HEK293T (cell line): ENCODE measurements at regions not wholly inside any gene's neighbourhood (a gene's known extent, or its start where the extent isn't known, plus 50 kb on each side); places are given as distances from the start of the nearest gene placed in this dataset.

ENCODE experiments used
- CTCF ChIA-PET: fragments of 350-600 bp; formaldehyde crosslinking; extraction: SDS; loops from one replicate; lab custom pipeline; 2021; ENCODE audit warnings: antibody characterized with exemption, inconsistent platforms; lab: Yijun Ruan, JAX
- POLR2A ChIA-PET: fragments of 350-600 bp; formaldehyde crosslinking; extraction: SDS; loops from one replicate; lab custom pipeline; 2020; ENCODE audit warnings: antibody characterized with exemption, inconsistent platforms; lab: Yijun Ruan, JAX
- DNase-seq: peaks from one replicate; pipeline ENCODE4 v3.0.0; 2012; ENCODE audit warnings: mixed read lengths; ENCODE audit errors: extremely low spot score
- ARNT ChIP-seq: fragments of 450-650 bp; IDR thresholded peaks from 2 replicates; pipeline ENCODE4 v1.6.1; 2017; ENCODE audit warnings: mild to moderate bottlenecking
- BHLHE40 ChIP-seq: fragments of 450-650 bp; IDR thresholded peaks from 2 replicates; pipeline ENCODE4 v1.6.1; 2016; ENCODE audit warnings: mild to moderate bottlenecking, moderate library complexity, borderline replicate concordance
- CTBP1 ChIP-seq: fragments of 450-650 bp; IDR thresholded peaks from 2 replicates; pipeline ENCODE4 v1.6.1; 2016; ENCODE audit warnings: borderline replicate concordance
- ELF4 ChIP-seq: fragments of 450-650 bp; IDR thresholded peaks from 2 replicates; pipeline ENCODE4 v1.6.1; 2017; ENCODE audit warnings: antibody characterized with exemption
- FOXA1 ChIP-seq: fragments of 450-650 bp; IDR thresholded peaks from 2 replicates; pipeline ENCODE4 v1.6.1; 2016; ENCODE audit warnings: mild to moderate bottlenecking
- FOXK2 ChIP-seq: fragments of 450-650 bp; IDR thresholded peaks from 2 replicates; pipeline ENCODE4 v1.6.1; 2016; ENCODE audit warnings: mild to moderate bottlenecking
- FOXM1 ChIP-seq: fragments of 450-650 bp; IDR thresholded peaks from 2 replicates; pipeline ENCODE4 v1.6.1; 2017; ENCODE audit warnings: mild to moderate bottlenecking, borderline replicate concordance
- HDGF ChIP-seq: fragments of 450-650 bp; IDR thresholded peaks from 2 replicates; pipeline ENCODE4 v1.6.1; 2017; ENCODE audit warnings: antibody characterized with exemption, borderline replicate concordance
- L3MBTL2 ChIP-seq: fragments of 450-650 bp; conservative IDR thresholded peaks from 2 replicates; pipeline ENCODE4 v1.6.1; 2016; ENCODE audit warnings: mild to moderate bottlenecking
- LEF1 ChIP-seq: fragments of 450-650 bp; IDR thresholded peaks from 2 replicates; pipeline ENCODE4 v1.6.1; 2017; ENCODE audit warnings: mild to moderate bottlenecking, borderline replicate concordance
- NFRKB ChIP-seq: fragments of 450-650 bp; IDR thresholded peaks from 2 replicates; pipeline ENCODE4 v1.6.1; 2016; ENCODE audit warnings: mild to moderate bottlenecking, moderate library complexity
- PKNOX1 ChIP-seq: fragments of 450-650 bp; IDR thresholded peaks from 2 replicates; pipeline ENCODE4 v1.6.1; 2016
- SP1 ChIP-seq: fragments of 450-650 bp; IDR thresholded peaks from 2 replicates; pipeline ENCODE4 v1.6.1; 2017
- SUZ12 ChIP-seq: fragments of 450-650 bp; IDR thresholded peaks from 2 replicates; pipeline ENCODE4 v1.6.1; 2016; ENCODE audit warnings: mild to moderate bottlenecking
- TARDBP ChIP-seq: fragments of 450-650 bp; IDR thresholded peaks from 2 replicates; pipeline ENCODE4 v1.6.1; 2016
- ZNF384 ChIP-seq: fragments of 450-650 bp; IDR thresholded peaks from 2 replicates; pipeline ENCODE4 v1.6.1; 2016

- TF ChIP-seq FOXK2 = no peak
- no peak for TF ChIP-seq ARNT
- no peak for TF ChIP-seq L3MBTL2
- no peak for TF ChIP-seq SUZ12
- no peak for TF ChIP-seq FOXM1
- no peak for TF ChIP-seq NFRKB
- TF ChIP-seq CTBP1 = no peak
- no peak for TF ChIP-seq PKNOX1
- no peak for DNase-seq
- ChIA-PET POLR2A (no interaction called here), CTCF (no interaction called here)
Observed at GRCh38 chr12:125518074-125518473, 452.8 kb downstream of the AACS start.

- TF ChIP-seq NFRKB (no peak), CTBP1 (no peak), FOXA1 (no peak), TARDBP (no peak), FOXK2 (no peak), LEF1 (no peak), BHLHE40 (no peak), HDGF (no peak), FOXM1 (no peak), L3MBTL2 (no peak)
- ChIA-PET POLR2A (no interaction called here), CTCF (no interaction called here)
- no peak for DNase-seq
Observed at GRCh38 chr12:125519026-125519651, 453.9 kb downstream of the AACS start.

GRCh38 chr12:125525879-125526278 is 460.6 kb downstream of the AACS start:
- ChIA-PET POLR2A (no interaction called here), CTCF (no interaction called here)
- no peak for TF ChIP-seq L3MBTL2
- no peak for TF ChIP-seq BHLHE40
- TF ChIP-seq FOXA1 = no peak
- TF ChIP-seq ARNT = no peak
- no peak for TF ChIP-seq TARDBP
- TF ChIP-seq HDGF = no peak
- no peak for TF ChIP-seq ZNF384
- TF ChIP-seq PKNOX1 = no peak
- TF ChIP-seq ELF4 = no peak
- no peak for TF ChIP-seq CTBP1
- no peak for TF ChIP-seq FOXK2
- TF ChIP-seq SP1 = no peak
- no peak for TF ChIP-seq FOXM1
- TF ChIP-seq LEF1 = no peak
- no peak for TF ChIP-seq SUZ12
- no peak for TF ChIP-seq NFRKB
- no peak for DNase-seq

GRCh38 chr12:125528281-125528680 is 463.0 kb downstream of the AACS start:
- POLR2A ChIA-PET = no interaction called here
- DNase-seq = no peak
- TF ChIP-seq LEF1 (no peak), SUZ12 (no peak), HDGF (no peak), CTBP1 (no peak), PKNOX1 (no peak), NFRKB (no peak), TARDBP (no peak), ARNT (no peak), ELF4 (no peak), L3MBTL2 (no peak)
- CTCF ChIA-PET = no interaction called here

- ChIA-PET POLR2A (no interaction called here), CTCF (interaction anchor here (0.6 to 1.3 kb wide), 3 partner anchors 17 to 411 kb away, joined by 3 to 4 read pairs (median 3); no protein-coding TSS in a partner anchor)
- TF ChIP-seq FOXM1 (no peak), L3MBTL2 (no peak), LEF1 (no peak)
- no peak for DNase-seq
Observed at GRCh38 chr12:125530201-125530600, 465.0 kb downstream of the AACS start.

- ChIA-PET CTCF (interaction anchor here (1.3 kb wide), 1 partner anchor 348 kb away, joined by 3 read pairs; no protein-coding TSS in a partner anchor), POLR2A (no interaction called here)
- no peak for DNase-seq
- no peak for TF ChIP-seq LEF1
- no peak for TF ChIP-seq PKNOX1
- TF ChIP-seq FOXM1 = no peak
- no peak for TF ChIP-seq BHLHE40
- TF ChIP-seq TARDBP = no peak
- TF ChIP-seq ARNT = no peak
- TF ChIP-seq FOXK2 = no peak
- no peak for TF ChIP-seq CTBP1
- TF ChIP-seq NFRKB = no peak
- TF ChIP-seq HDGF = no peak
- no peak for TF ChIP-seq ELF4
- no peak for TF ChIP-seq SUZ12
- no peak for TF ChIP-seq ZNF384
- TF ChIP-seq SP1 = no peak
- no peak for TF ChIP-seq L3MBTL2
- TF ChIP-seq FOXA1 = no peak
Observed at GRCh38 chr12:125530876-125531275, 465.6 kb downstream of the AACS start.
